GM18951 (cell line): ENCODE measurements at regions not wholly inside any gene's neighbourhood (a gene's known extent, or its start where the extent isn't known, plus 50 kb on each side); places are given as distances from the start of the nearest gene placed in this dataset.

ENCODE experiments used
- POLR2A ChIP-seq: IDR thresholded peaks from 4 replicates; pipeline ENCODE4 v1.6.1; 2011; ENCODE audit warnings: mild to moderate bottlenecking; ENCODE audit not compliant: insufficient read length, insufficient read depth; ENCODE audit errors: extremely low read depth
- in situ Hi-C: fragments of 300-500 bp; cut with MboI; formaldehyde crosslinking; loops from one replicate; pipeline ENCODE4 v1.12.0; 2022; ENCODE audit warnings: low sequenced_read_pairs, mixed read lengths, inconsistent platforms; ENCODE audit not compliant: unreplicated experiment

DNA sequence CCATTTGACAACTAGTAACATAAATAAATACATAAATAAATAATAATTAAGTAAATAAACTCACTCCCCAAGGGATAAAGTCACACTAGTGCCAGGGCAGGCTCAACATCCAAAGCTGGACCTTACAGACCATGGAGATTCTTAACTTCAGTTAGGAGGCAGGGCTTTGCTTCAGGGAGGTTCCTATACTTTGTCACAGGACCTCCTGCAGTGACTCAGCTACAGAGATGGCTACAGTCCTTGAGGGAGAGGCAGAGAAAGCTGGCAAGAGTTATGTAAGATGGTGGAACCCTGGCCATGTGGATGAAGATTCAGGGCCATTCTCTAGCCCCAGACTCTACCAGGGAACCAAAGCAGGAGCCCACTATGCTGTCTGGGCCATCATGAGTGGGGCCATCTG, 74.1 kb upstream of the CADM1 start:
- TF ChIP-seq POLR2A = no peak
- in situ Hi-C loops = no loop called here

DNA sequence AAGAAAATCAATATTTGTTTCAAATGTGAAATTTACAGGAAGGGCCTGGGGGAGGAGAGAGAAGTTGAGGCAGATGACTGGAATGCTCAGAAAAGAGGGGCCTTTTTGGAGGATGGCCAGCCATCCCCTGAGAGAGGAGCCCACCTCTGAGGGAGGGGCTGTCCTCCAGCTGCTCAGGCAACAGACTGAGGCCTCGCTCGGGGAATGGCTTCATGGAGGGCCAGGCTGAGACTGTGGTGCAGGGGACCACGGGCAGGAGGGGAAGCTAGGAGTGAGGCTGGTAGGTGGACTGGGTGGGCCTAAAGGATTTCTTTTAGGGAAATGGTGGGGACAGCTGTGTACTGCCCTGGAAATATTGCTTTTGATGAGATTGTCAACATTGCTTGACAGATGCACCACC, 73.5 kb upstream of the CADM1 start:
- in situ Hi-C loops = no loop called here

DNA sequence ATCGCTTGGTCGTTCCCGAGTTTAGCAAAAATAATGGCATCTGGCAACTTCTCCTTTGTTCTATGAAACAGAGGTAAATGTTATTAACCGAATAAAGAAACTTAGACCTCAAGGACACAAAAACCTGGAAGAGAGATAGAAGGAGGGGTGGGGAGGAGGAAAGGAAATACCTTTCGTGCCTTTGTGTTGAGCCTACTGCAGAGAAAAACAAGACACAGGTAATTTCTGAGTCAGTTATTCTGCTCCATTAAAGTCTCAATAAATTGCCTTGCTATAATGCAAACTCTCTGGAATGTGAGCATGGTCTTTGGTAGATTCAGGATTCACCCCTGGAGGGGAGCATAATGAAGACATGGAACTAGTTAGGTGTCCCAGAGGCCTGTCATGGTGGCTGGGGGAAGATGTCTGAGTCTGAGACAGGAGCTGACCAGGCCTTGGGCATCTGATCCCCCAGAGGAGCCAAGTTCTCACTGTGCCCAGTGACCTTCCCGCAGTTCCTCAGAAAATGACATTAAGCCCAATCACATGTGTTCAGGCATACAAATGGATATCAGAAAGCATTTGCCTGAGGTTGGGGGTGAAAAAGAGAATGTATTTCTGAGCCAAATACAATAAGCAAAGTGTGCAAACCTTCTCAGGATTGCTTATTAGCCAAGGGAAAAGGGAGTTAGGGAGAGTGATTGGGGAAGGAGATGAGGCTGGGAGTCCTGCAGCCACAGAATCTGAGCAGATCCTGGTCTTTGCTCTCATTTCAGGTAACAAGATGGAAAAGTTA, 72.6 kb upstream of the CADM1 start:
- no peak for TF ChIP-seq POLR2A
- in situ Hi-C loops = no loop called here

More for the DNA sequence above, 73.5 kb upstream of the CADM1 start:
- no peak for TF ChIP-seq POLR2A

DNA sequence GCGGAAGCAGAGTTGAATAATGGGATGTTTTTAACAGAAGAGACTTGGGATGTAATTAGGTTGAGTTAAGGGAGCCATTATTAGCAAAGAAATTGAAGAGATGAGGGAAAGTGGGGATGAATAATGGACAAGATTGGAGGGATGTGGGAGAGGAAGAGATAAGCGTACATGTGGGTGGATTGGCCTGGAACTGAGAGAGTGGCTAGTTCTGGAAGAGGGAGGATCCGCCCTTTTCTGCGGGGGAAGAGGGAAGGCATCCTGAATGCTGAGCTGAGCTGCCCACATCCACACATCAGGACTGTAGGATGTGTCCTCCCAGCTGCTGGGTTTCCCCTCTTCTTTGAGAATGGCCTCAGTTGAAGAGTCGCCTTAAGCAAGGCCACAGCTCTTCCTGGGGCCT, 68.3 kb upstream of the CADM1 start:
- in situ Hi-C loops = no loop called here
- TF ChIP-seq POLR2A = no peak

DNA sequence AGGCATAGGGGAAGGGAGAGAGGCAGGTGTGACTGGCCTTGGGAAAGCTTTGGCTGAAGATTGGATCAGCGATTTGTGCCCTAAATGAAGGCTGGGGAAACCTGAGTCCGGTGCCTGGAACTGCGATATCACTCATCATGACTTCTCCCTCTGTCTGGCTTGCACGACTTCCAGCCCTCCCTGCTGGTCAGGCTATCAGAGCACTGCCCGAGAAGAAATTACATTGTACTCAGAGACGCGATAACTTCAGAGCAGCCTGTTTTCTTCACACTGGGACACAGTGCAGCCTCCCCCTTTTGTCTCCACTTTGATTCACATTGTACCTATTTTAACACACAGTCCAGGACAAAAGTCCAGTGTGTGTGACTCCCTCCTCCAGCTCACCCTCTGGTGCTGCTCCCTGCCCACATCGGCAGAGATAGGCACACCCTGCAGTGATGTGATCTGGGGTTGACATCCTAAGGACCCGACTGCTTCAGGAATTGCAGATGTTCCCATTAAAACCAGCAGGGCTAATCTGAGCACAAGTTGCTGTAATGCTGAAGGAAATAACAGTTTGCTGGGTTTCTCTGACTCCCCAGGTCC, 62.1 kb upstream of the CADM1 start:
- in situ Hi-C loops = no loop called here
- TF ChIP-seq POLR2A = no peak

DNA sequence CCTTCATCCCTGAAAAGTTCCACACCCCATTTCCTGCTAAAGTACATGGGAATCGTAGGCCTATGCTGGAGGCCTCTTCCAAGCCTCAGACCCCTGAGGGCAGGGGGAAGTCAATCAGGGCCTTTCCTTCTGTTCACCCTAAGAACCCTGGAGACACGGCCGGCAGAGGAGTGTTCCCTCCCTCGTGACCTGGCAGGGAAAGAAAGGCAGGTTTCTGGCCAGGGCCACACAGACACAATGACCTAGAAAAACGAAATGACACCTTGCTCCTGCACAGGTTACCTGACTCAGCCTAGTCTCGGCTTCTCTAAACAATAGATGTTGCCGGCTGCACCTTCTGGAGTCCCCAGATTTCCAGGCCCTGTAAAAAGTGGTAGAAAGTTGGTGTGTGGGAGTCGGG, 60.6 kb upstream of the CADM1 start:
- in situ Hi-C loops = no loop called here
- TF ChIP-seq POLR2A = no peak

DNA sequence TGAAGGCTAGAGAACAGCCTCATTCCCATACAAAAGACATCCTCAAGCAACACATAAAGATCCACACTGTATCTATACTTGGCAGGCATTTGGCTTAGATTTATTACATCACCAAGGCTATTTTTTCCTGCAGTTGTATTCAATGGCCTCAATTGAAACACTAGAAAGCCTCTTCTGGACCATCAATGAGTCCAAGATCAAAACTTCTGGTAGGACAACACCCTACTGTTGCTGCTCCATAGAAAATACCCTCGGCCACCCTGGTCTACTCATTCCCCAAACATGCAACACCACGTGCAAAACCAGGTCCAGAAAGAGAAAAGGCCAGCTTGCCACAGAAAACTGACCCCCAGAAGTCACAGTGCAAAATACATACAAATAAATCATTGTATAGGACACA, 56.9 kb upstream of the CADM1 start:
- in situ Hi-C loops = no loop called here
- TF ChIP-seq POLR2A = no peak

DNA sequence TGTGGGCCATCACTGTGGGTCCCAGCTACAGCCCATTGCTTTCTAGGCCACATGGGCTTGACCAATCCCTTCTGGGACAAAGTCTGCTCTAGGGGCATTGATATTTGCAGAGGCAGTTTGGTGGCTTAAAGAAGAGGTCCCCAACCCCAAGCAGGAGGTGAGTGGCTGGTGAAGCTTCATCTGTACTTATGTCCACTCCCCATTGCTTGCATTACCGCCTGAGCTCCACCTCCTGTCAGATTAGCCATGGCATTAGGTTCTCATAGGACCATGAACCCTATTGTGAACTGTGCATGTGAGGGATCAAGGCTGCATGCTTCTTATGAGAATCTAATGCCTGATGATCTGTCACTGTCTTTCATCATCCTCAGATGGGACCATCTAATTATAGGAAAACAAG, 54.4 kb upstream of the CADM1 start:
- TF ChIP-seq POLR2A = no peak
- in situ Hi-C loops = no loop called here

DNA sequence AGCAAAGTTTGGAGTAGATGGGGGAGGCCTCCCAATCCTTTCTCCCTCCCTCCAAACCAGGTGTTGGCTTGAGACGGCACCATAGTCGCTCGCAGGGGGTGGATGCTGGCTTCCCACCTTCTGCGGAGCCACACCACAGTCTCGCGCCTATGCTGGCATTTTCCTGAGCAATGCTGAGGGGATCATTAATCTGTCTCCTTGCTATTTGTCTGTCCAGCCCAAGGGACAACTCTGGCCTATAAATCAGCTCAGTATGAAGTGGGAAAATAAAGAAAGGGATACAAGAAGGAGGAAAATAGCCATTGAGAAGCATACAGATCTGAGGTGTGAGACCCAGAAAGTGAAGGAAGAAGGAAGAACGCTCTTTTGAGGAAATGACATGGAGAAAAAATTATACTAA, 53.5 kb upstream of the CADM1 start:
- TF ChIP-seq POLR2A = no peak
- in situ Hi-C loops = no loop called here

DNA sequence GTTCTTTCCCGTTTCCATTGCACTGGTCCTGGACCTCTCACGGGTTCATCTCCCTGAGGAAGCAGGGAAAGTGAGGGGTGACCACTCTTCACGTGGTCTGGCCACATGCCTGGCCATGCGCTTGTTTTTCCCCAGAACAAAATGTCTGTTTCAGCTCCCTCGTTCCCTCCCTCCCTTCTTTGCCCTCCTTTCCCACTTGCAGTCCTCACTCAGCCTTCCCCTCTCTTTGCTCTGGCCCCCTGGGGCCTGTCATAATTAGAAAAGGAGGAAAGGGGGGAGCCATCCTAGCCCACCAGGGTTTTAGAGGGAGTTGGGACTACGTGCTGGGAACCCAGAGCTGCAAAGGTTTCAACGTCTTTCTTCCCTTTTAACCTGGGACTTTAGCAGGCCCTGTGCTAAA, 52.8 kb upstream of the CADM1 start:
- in situ Hi-C loops = no loop called here
- no peak for TF ChIP-seq POLR2A

DNA sequence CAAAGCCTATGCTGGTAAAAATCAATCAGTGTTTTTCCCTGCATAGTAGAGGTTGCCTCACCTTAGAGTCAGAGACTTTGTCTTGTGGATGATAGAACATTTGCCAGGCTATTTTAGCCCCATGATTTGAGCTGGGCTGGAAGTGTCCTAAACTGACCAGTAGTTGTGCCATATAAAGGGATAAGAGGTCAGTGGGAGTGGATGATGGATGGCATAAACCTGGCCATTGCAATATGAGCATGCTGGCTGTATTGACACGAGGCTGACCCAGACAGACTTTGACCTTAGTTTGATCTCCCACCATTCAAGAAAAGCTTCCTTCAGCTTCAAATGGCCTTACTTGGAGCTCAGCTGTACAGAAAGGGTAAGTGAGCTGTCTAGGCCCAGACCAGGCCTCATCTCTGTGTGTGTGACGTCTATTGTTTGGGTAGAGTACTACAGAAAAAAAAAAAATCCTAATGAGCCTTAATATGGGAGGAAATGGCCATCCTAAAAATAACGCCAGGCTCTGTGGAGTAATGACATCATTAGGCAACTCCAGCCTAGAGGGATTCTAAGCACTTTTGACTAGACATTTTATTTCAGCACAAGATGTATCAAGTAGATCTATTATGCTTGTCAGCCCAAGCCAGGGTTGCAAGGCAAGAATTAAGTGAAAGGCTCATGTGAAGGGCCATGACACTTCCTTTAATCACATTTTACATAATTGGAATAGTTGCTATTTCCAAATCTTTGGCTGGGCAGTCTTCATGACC, 51.3 kb upstream of the CADM1 start:
- in situ Hi-C loops = no loop called here
- no peak for TF ChIP-seq POLR2A
